ENCODE measurements at regions not wholly inside any gene's neighbourhood (a gene's known extent, or its start where the extent isn't known, plus 50 kb on each side); places are given as distances from the start of the nearest gene placed in this dataset.

DNA sequence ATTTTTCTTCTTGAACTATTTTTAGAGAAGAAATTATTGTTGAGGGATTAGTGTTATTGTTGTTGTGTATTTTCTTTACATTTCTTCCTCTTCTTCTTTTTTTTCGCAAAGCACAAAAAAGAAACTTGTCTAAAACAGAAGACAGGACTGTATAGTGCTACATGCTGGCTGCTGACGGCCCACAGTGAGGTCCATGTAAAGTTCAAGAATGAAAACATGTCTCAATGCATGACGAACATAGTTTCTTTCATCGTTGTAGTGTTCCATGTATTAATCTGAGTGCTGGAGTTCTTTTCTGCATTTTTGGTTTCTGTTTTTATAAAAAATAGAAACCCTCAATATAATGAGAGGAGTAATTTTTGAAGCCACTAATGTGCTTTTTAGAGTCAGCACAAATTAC is 462.9 kb upstream of the MARCKS start:
- DNase-seq = no peak

DNA sequence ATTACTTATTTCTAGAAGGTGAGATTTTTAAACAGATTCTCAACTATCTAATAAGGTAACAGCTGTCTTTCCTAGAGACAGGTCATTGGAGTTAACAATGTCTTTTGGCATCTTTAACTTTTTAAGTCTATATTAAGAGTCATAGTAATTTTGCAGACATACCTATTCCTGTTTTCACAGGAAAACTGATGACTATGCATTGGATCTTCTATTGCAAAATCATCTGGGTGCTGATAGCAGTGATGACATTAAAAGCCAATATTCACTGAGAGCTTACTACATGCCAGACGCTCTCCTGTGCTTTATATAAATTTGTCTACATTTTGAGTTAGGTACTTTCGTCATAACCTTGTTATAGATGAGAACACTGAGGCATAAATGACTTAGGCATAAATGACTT is 462.4 kb upstream of the MARCKS start:
- no peak for DNase-seq

DNA sequence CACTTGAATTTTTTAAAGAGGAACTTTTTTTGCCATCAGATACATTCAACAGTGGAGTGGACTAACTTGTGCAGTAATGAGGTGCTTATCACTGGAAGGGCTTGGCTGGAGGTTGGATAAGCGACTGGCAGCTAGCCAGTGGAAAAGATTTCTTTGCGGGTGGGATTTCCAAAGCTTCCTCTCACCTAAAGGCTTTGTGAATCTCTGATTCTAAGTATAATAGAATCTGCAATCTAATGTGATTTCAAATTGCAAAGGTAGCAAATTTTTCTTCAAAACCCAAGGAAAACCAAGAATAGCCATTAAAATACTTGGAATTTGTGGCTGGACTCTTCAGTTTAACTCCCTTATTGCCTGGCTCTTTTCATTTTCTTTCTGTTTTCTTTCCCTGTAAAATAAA is 460.4 kb upstream of the MARCKS start:
- no peak for DNase-seq

DNA sequence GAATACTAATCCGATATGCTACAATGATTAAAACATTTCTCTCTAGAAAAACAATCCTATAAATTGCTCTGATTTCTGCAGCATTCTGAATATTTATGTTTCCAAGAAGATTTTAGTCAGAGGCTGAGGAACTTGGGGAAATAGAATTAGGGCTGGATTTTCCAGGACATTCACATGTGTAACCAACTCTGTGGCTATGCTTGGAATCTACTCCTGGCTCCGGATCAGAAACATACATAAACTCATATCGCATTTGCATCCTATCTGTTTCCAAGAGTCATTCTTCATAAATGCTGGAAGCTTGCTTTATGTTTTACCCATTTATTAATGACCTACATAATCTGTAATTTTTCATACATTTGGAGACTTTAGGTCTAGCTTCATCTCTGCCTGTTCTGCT is 459.9 kb upstream of the MARCKS start:
- DNase-seq = no peak

DNA sequence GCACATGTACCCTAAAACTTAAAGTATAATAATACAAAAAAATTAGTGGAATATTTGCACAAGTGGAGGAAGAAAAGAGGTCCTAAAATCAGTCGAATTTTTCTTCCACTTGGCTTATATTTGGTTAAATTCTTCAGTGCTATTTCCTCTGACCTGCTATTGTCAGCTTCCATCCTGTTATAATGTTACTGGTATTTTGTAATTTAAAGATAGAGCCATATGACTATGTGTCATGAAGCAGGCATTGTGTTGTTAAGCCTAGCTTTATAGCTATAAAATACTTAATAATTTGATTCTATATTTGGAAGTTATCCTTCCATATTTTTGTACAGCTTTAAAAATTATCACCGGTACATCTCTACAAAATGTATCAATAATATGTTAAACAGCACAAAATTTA is 455.9 kb upstream of the MARCKS start:
- peak; percentile 66 for DNase-seq

DNA sequence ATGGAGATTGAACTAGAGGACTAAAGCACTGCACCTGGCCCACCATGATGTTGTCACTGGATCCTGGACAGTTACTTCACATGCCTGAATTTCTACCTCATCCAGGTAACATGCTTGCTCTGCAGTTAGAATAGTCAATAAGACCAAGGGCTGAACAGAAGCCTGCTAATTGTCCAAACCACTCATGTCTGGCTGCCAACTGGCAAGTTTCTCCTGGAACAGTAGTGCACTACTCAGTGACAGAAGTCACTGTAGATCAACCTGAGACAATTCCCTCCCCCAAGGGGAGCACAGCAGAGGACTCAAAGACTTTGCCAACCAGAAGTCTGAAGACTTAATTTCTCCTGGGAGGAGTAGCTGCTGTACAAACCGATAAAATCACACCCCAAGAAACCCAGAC is 454.6 kb upstream of the MARCKS start:
- DNase-seq = no peak

DNA sequence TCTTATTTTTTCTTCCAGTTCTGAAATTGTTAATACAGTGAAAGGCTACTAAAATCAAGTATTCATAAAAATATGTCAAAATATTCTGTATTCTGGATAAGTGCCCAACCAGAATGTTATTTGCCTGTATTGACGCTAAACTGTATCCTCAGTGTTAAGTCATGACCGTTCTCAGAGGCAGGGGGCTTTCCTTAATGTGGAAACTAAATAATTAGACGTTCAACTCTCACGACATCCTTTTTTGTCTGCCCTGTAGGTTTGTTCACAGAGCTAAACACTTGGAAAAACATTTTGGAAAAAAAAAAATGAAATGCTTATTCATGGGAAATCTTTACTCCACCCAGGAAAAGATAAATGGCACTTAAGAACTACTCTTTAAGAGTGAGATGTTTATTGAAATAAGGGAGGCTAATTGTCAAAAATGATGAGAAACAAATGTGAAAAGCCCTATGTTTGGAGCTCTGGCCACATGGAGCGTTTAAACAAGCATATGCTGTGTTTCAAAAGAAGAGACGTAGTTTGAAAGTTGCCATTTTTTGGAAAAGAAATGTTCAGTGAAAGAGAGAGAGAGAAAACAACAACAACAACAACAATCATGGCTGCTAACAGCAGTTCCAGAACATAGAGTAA is 453.1 kb upstream of the MARCKS start:
- DNase-seq = no peak

DNA sequence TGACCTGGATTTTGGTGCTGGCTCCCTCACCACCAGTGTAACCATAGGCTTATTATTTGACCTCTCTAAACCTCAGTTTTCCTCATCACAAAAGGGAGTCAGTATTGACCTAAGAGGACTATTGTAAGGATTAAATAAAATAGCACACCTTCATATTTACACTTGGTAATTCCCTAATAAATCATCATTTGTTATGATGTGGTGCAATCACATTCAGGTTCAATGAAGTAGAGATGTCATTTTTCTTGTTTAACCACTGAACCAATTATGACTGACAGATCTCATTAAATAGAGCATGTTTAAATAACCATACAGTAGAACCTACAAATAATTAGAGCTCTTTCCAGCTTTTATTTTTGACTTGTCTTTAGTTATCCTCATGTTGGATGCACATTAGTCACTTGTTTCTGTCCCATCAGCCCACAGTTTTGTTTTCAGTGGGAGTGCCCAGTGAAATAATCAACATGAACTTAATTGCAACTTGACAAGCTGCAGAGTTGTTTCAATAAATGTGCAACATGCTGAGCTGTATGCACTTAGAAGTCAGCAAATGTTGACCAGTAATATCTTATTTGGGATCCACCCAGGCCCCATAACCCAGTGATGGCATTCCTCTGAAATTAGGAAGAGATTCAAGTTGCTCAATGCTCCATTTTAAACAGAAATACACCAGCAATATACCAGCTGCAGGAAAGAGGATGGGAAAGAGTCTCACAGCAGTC is 451.7 kb upstream of the MARCKS start:
- no peak for DNase-seq

DNA sequence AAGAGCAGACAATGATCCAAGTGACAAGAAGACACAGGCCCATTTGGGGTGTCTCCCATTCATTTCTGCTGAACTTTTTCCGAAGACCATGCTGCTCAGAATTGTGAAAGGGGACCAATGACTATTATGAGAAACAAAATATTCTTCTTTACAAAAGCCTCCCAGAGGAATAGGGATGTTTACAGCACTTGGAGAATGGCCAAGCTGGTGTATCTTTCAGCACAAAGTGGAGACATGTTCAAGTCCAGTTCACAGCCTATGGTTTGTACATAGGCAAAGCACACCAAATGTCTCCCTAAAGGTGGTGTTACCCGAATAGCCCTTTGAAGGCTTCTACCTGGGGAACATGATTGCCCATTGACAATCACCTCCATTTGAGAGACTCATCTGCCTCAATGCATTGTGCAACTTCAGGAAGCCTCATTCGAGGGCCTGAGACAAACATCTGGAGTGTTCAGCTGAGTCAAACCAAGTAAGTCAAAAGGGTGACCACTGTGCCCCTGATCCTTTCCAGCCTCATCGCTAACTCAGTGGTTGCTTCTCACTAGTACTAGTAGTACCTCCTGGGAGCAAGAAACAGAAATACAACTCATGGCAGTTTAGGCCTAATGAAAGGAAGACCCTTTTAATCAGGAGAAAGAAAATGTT is 451.0 kb upstream of the MARCKS start:
- no peak for DNase-seq

DNA sequence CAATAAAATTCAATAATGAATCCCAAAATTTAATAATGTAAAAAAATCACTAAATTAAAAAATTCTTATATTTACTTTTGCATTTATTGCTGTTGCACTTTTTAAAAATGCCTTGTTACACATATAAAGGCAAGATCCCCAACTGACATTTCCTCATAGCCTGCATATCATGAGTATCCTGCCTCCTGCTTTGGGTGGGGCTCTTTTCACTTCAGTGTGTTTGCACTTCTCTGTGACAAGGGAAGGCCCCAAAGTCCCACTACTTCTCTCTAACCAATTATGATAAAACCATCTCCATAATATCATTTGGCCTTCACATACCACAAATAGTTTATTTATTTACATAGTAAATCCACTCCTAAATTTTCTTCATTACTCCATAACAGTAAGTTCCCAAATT is 446.1 kb upstream of the MARCKS start:
- no peak for DNase-seq

DNA sequence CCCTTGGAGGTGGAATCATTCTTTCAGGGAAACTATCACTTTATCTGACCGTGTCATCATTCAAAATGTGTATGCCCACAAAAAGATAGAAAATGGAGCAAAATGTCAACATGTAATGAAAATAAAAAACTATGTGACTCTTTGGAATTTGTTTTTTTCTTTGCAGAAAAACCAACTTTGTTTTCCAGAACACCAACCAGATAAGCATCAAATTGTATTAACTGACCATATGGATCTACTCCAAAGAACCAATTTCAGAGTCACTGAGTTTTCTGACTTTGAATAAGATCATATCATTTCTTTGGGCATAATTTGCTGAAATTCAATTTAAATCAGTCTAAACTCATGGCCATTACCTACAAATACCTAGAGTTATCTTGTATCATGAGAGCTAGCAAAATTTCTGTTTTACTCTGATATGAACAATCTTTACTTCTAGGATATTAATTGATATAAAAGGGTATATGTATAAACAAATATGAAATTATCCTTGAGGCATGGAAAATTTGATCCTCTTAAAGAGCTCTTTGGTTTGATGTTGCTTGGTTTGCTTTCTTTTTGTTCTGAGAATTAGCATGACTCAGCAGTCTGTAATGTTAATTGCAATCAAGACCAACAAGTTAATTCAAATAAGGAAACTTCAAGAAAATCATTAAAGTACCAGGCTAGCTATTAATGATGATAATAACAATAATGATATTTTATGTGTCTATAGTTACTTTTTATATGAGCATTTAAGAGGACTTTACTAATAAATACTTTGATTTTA is 444.4 kb upstream of the MARCKS start:
- no peak for DNase-seq

DNA sequence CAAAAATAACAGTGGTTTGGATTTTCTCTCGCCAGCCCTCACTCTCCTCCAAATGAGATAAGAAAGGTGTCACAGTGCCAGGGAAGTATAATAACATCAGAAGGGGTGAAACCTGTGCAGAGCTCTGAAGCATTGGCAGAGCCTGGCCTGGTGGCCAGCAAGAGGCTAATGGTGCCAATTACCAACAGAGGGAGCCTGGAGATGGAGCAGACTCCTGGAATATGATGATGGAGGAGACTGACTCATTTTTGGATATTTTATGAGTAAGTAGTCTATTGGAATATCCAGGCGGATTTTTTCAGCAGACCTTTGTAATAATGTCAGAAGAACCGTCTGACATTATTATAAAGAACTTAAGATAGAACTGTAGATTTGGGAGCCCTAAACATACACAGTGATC is 442.6 kb upstream of the MARCKS start:
- DNase-seq = peak; percentile 83

DNA sequence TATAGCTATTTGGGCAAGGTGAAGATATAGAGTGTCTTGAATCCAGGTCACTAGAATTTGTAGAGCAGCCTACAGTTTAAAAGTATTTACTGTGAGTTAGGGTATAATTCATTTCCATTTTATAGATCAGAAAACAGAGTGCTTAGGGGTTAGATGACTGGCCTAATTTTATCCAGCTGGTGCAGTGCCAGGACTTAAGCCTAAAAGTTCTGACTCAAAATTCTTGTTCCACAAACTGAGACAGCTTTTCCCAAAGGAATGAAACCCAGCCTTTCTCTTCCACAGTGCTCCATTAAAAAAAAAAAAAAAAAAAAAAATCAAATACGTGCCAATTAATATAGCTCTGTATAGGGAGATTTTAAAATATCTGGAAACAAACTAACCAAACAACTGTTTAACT is 441.0 kb upstream of the MARCKS start:
- DNase-seq = no peak

DNA sequence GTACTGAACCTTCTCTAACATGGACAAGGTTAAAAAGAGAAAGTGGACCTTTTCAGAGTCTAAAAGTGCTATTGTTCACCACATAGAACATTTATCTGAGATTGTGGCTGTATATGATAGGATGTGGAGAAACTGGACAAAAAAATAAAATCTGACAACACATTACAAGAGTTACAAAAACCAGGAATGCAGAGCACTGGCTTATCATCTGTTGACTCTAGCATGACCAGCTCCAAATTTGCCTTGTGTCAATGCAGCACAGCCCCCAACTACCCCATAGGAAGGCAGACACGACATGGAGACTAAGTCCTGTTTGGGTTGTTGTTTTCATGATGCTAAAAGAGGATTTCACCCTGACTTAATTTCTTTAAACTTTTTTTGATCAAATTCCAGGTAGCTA is 436.9 kb upstream of the MARCKS start:
- DNase-seq = no peak

DNA sequence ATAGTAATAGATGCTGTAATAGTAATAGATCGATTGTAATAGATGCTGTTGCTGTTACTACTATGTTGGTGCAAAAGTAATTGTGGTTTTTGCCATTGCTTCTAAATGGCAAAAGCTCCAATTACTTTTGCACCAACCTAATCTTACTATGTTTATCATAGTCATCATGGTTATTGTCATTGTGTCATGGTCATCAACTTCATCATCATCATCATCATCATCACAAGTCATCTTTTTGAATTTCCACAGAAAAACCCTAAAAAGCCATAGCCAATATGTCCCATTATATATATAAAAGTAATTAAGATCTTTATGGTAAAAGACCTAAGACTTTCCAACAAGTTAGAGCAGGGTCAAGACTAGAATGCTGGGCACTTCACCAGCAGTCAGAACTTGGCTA is 435.1 kb upstream of the MARCKS start:
- DNase-seq = no peak

DNA sequence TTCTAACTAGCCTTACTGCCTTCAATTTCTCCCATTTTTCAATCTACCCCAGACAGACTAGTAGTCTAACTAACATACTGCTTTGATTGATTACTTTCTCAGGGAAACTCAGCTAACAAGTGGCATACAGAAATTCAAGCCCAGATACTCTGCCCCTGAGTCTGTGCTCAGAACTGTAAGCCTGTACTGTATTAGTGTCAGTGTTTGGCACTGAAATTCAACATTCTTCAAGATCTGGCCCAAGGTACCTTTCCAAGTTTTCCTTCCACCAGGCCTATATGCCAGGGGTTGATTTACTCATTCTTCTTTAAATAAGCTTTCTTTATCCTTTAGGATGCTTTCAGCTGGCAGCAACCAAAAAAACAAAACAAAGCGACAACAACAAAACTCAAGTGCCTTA is 433.2 kb upstream of the MARCKS start:
- DNase-seq = no peak

DNA sequence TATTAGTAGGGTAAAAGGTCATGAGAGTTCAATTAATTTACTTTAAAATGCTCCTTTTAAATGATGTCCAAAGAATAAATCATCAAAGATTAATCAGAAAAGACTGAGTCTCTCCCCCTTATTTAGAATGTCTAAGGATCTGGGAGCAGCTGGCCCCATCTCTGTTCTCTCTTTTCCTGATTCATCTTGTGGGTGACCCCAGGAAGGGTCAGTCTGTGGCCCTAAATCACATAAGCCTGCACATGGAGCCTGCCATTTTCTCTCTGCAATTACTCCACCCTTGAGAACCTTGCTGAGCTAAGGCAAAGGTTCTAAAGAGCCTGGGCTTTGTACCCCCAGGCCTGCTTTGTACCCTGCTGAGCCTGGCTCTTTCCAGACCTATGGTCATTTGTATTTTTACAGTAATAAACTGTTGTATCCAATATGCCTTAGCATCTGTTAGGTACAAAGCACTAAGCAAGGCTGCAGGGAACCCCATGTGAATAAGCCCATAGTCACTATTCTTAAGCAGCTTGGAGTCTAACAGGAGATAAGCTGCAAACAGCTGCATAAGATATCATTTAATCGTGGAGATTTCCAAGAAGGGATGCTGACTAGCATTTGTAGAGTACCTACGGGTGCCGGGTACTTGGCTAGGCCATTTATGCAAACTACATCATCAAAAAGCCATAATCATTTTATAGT is 431.0 kb upstream of the MARCKS start:
- no peak for DNase-seq

DNA sequence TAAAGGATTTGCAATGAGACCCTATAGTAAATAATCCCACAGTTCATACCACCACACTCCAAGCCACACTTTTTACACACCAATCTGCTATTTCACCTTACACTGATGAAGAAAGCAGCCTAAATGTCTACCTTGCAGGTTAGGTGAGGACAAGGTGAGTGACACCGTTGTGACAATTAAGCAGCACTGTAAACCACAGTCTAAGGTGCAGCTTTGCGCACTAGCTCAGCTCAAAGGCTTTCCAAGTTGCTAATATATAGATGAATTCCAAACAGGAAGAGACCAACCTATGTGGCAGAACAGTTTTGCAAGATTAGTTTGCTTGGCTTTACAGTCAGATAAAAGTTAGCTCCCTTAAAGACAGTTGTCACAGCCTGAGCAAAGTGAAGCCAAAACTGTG is 429.5 kb upstream of the MARCKS start:
- no peak for DNase-seq

DNA sequence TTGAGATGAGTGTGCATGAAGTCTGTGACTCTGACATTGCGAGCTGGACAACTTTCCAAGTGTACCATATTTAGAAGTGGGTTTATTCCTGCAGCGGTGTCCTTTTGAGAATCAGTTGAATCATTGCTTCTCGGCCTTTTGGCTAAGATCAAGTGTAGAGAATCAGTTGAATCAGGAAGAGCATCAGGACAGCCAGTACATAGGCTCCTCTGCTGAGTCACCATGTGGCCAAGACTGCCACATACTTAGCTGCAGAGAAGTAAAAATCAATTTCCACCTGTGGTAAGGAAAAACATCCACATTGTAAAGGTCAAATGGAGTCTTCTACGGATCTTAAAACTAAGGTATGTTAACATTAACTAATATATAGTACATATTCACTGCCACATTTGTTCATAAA is 428.4 kb upstream of the MARCKS start:
- DNase-seq = no peak

DNA sequence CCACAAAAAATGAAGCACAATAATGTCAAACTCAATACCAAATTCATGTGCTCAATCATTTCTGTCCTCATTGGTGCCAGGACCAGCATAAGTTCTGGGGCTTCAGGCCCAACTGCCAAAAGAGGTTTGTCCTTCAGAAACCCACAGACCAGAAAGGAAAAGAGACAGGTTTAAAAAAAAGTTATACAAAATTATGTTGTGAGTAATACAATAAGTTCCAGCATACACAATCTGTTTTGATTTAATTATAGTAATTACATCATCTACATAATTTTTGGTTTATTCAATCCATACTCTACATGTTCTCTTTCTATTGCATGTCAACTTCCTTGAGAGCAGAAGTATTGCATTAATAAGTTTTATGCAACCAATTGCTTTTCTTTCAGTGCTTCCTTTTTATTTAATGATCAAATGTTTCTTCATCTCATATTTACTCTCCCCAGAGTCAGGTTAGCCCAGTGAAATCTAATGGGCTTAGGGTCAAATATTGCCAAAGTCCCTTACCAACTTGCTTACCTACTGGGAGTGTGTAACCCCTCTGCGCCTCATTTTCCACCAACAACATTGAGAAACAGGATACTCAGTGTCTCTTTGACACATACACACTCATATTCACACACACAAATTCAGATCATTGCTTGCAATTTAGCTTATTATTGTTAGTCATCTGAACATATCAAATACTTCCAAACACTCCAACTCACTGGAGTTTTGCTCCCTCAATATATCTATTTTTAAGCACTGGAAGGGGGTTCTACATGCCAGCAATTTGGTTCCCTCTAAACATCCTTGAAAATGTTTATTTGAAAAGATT is 424.4 kb upstream of the MARCKS start:
- no peak for DNase-seq

DNA sequence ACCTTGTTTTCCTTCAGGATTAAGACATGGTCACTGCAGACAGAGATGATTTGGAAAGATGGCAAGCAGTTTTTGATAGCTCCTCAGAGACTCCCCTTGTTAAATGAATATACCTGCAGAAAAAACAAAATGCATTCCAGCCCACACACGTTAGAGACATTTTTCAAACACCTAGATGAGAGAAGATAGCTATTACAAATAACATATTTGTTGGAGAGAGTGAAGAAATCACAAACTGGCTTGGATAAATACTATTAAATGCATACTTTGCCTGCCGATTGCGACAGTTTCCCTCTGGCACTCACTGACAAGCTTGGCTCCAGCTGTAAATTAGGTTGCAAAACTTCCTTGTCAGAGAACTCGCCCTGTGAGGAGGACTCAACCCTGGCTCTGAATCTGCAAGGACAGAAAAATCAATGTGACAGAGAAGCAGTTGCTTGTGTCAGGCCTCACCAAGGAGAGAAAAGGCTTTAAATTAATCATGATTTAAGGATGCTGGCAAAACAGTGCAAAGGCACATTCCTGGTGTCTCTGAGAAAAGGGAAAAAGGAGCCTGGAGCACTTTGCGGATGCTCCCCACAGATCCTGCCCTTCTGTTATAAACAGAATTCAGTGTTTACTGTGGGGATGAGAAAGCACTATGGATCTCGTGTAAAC is 423.7 kb upstream of the MARCKS start:
- DNase-seq = no peak

DNA sequence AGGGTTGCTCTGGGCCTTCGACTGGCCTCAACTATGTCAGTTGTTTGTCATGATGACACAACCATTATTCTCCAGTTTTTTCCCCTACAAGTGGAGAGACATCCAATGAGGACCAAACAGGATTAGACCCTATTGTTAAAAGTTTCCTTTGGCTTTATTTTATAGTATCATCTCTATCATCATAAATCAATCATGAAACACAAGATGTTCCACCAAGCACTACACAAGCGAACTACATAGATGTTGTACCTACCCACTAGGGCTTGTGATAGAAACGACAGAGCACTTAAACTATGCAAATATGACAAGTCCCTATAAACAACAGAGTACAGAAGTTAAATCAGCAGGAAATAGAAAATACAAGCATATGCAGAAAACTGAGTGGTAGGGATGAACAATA is 422.5 kb upstream of the MARCKS start:
- no peak for DNase-seq

All from dermis blood vessel endothelial cell (primary cell).